Activated T-helper 9 cell treated with anti-CD3 and anti-CD28 coated beads, Interleukin-2, amount 50 U/mL, for 16 hours (primary cell): ENCODE measurements at regions not wholly inside any gene's neighbourhood (a gene's known extent, or its start where the extent isn't known, plus 50 kb on each side); places are given as distances from the start of the nearest gene placed in this dataset.
"Not testable (repeated sequence)": the region's sequence is repeated elsewhere in the genome, so short reads cannot be mapped to it uniquely, and the experiment has no call there.

Experiments
- DNase-seq: peaks from one replicate; pipeline ENCODE4 v3.0.0-alpha.2; 2020; ENCODE audit warnings: low read depth

- DNase-seq = no peak
These were observed 663.3 kb upstream of the ACVR2A start for GRCh38 chr2:147181351-147182029.

GRCh38 chr2:147177071-147177857 is 667.6 kb upstream of the ACVR2A start:
- DNase-seq = no peak

GRCh38 chr2:147174824-147175254 is 670.0 kb upstream of the ACVR2A start:
- DNase-seq = no peak

GRCh38 chr2:147173798-147174197 is 671.0 kb upstream of the ACVR2A start:
- no peak for DNase-seq

GRCh38 chr2:147173189-147173581 is 671.6 kb upstream of the ACVR2A start:
- DNase-seq = no peak

- DNase-seq = no peak
These were observed 672.2 kb upstream of the ACVR2A start for GRCh38 chr2:147172493-147173188.

GRCh38 chr2:147171941-147172340 is 672.9 kb upstream of the ACVR2A start:
- no peak for DNase-seq

- DNase-seq = no peak
These were observed 673.9 kb upstream of the ACVR2A start for GRCh38 chr2:147170932-147171331.

GRCh38 chr2:147165697-147166382 is 679.0 kb upstream of the ACVR2A start:
- DNase-seq = no peak

GRCh38 chr2:147164563-147164962 is 680.3 kb upstream of the ACVR2A start:
- DNase-seq = no peak

GRCh38 chr2:147161746-147162145 is 683.1 kb upstream of the ACVR2A start:
- no peak for DNase-seq

GRCh38 chr2:147156970-147157369 is 687.9 kb upstream of the ACVR2A start:
- no peak for DNase-seq

- no peak for DNase-seq
These were observed 694.6 kb upstream of the ACVR2A start for GRCh38 chr2:147150241-147150635.

- DNase-seq = no peak
These were observed 695.1 kb upstream of the ACVR2A start for GRCh38 chr2:147149575-147150240.

- no peak for DNase-seq
These were observed 697.0 kb upstream of the ACVR2A start for GRCh38 chr2:147147802-147148201.

GRCh38 chr2:147141930-147142329 is 702.9 kb upstream of the ACVR2A start:
- no peak for DNase-seq

GRCh38 chr2:147139732-147140131 is 705.1 kb upstream of the ACVR2A start:
- DNase-seq = not testable (repeated sequence)

GRCh38 chr2:147137711-147138110 is 707.1 kb upstream of the ACVR2A start:
- no peak for DNase-seq

GRCh38 chr2:147135376-147135775 is 709.5 kb upstream of the ACVR2A start:
- no peak for DNase-seq

GRCh38 chr2:147133286-147133908 is 711.4 kb upstream of the ACVR2A start:
- DNase-seq = no peak

GRCh38 chr2:147125145-147125544 is 719.7 kb upstream of the ACVR2A start:
- DNase-seq = no peak
